ENCODE measurements at regions not wholly inside any gene's neighbourhood (a gene's known extent, or its start where the extent isn't known, plus 50 kb on each side); places are given as distances from the start of the nearest gene placed in this dataset.
A peak's percentile ranks its signal among the peaks of the same experiment; 100 is the strongest.

- Histone ChIP-seq H3K4me3 (ENCODE audit: low read depth, low read length) (no peak overlapping the region), H3K27me3 (ENCODE audit: control insufficient read depth, insufficient read depth, low read length) (no peaks in the 10 kb centered on the region), H3K36me3 (ENCODE audit: control insufficient read depth, insufficient read depth, low read length) (peaks cover 9% of the 10 kb centered on the region)
- DNase-seq (ENCODE audit: low read depth) (no peak), FAIRE-seq (no peak)
- no peak for TF ChIP-seq CTCF (IDR thresholded peaks at IDR 0.05; ENCODE audit: insufficient read depth, low read length, severe bottlenecking)
Measured at GRCh38 chr20:3354247-3354646, 53.2 kb downstream of the DNAAF9 start.

- Histone ChIP-seq H3K36me3 (ENCODE audit: control insufficient read depth, insufficient read depth, low read length) (peaks cover 10% of the 10 kb centered on the region), H3K27me3 (ENCODE audit: control insufficient read depth, insufficient read depth, low read length) (no peaks in the 10 kb centered on the region), H3K4me3 (ENCODE audit: low read depth, low read length) (no peak overlapping the region)
- TF ChIP-seq CTCF (IDR thresholded peaks at IDR 0.05; ENCODE audit: insufficient read depth, low read length, severe bottlenecking): no peak
- FAIRE-seq (no peak), DNase-seq (ENCODE audit: low read depth) (no peak)
Measured at GRCh38 chr20:3353646-3354045, 53.8 kb downstream of the DNAAF9 start.

- Histone ChIP-seq H3K4me3 (ENCODE audit: low read depth, low read length) (no peak overlapping the region), H3K36me3 (ENCODE audit: control insufficient read depth, insufficient read depth, low read length) (peaks cover 14% of the 10 kb centered on the region), H3K27me3 (ENCODE audit: control insufficient read depth, insufficient read depth, low read length) (no peaks in the 10 kb centered on the region)
- FAIRE-seq (peak; percentile 50), DNase-seq (ENCODE audit: low read depth) (no peak)
- no peak for TF ChIP-seq CTCF (IDR thresholded peaks at IDR 0.05; ENCODE audit: insufficient read depth, low read length, severe bottlenecking)
Measured at GRCh38 chr20:3352202-3352601, 55.3 kb downstream of the DNAAF9 start.

GRCh38 chr20:3350422-3350821, 57.0 kb downstream of the DNAAF9 start:
- no peak for FAIRE-seq
- peaks cover 14% of the 10 kb centered on the region for H3K36me3 ChIP-seq (ENCODE audit: control insufficient read depth, insufficient read depth, low read length)

GRCh38 chr20:3349786-3350185, 57.7 kb downstream of the DNAAF9 start:
- FAIRE-seq (no peak), DNase-seq (ENCODE audit: low read depth) (no peak)
- Histone ChIP-seq H3K27me3 (ENCODE audit: control insufficient read depth, insufficient read depth, low read length) (no peaks in the 10 kb centered on the region), H3K36me3 (ENCODE audit: control insufficient read depth, insufficient read depth, low read length) (peaks cover 14% of the 10 kb centered on the region), H3K4me3 (ENCODE audit: low read depth, low read length) (no peak overlapping the region)
- TF ChIP-seq CTCF (IDR thresholded peaks at IDR 0.05; ENCODE audit: insufficient read depth, low read length, severe bottlenecking): no peak

More at GRCh38 chr20:3350422-3350821, 57.0 kb downstream of the DNAAF9 start:
- TF ChIP-seq CTCF (IDR thresholded peaks at IDR 0.05; ENCODE audit: insufficient read depth, low read length, severe bottlenecking): no peak
- Histone ChIP-seq H3K27me3 (ENCODE audit: control insufficient read depth, insufficient read depth, low read length) (no peaks in the 10 kb centered on the region), H3K4me3 (ENCODE audit: low read depth, low read length) (no peak overlapping the region)
- DNase-seq (ENCODE audit: low read depth): no peak

- FAIRE-seq (no peak), DNase-seq (ENCODE audit: low read depth) (no peak)
- peaks cover 9% of the 10 kb centered on the region for H3K36me3 ChIP-seq (ENCODE audit: control insufficient read depth, insufficient read depth, low read length)
- no peak for TF ChIP-seq CTCF (IDR thresholded peaks at IDR 0.05; ENCODE audit: insufficient read depth, low read length, severe bottlenecking)
- no peaks in the 10 kb centered on the region for H3K27me3 ChIP-seq (ENCODE audit: control insufficient read depth, insufficient read depth, low read length)
- H3K4me3 ChIP-seq (ENCODE audit: low read depth, low read length): no peak overlapping the region
Measured at GRCh38 chr20:3342766-3343165, 64.7 kb downstream of the DNAAF9 start.
